Tibial artery (tissue), 4 donors: ENCODE measurements at regions not wholly inside any gene's neighbourhood (a gene's known extent, or its start where the extent isn't known, plus 50 kb on each side); places are given as distances from the start of the nearest gene placed in this dataset.

ENCODE experiments used
- DNase-seq, 2 donors: peaks; one replicate each; pipeline ENCODE4 v3.0.0-alpha.2; 2019
- H3K27ac ChIP-seq, 2 donors: fragments of 200-600 bp; sonication (generic) in 1 of 2; 1 replicate in 1 of 2; 2 replicates in 1 of 2; pipeline ENCODE4 v1.5.1; 2018 to 2019; ENCODE audit warnings: mild to moderate bottlenecking in 1 of 2
- H3K27me3 ChIP-seq, 2 donors: fragments of 200-600 bp; sonication (generic) in 1 of 2; one replicate each; pipeline versions ENCODE4 v1.5.1 to v1.6.0; 2016 to 2019
- H3K36me3 ChIP-seq, 3 donors: fragments of 200-600 bp; sonication (generic) in 2 of 3; one replicate each; pipeline ENCODE4 v1.5.1; 2016 to 2019; ENCODE audit warnings: mild to moderate bottlenecking in 2 of 3
- H3K4me1 ChIP-seq, 4 donors: fragments of 200-600 bp; sonication (generic) in 2 of 4; 1 replicate in 3 of 4; 2 replicates in 1 of 4; pipeline ENCODE4 v1.5.1; 2016 to 2019
- H3K4me3 ChIP-seq, 2 donors: fragments of 200-600 bp; sonication (generic) in 1 of 2; 1 replicate in 1 of 2; 2 replicates in 1 of 2; pipeline ENCODE4 v1.5.1; 2018 to 2019; ENCODE audit warnings: mild to moderate bottlenecking in 2 of 2
- H3K9me3 ChIP-seq, 3 donors: fragments of 200-600 bp; sonication (generic) in 1 of 3; one replicate each; pipeline ENCODE4 v1.5.1; 2016 to 2019
- intact Hi-C: fragments of 100-400 bp; cut with DNase I; formaldehyde crosslinking; loops from one replicate; pipeline ENCODE4 v1.15.0; 2023; ENCODE audit warnings: low total_unique reads
- TF ChIP-seq, protein P1 (sequence below), 2 experiments: fragments of 200-600 bp in 1 of 2; fragments of 450-650 bp in 1 of 2; IDR thresholded peaks; one replicate each; pipeline ENCODE4 v1.5.1; 2017 to 2019; ENCODE audit warnings: antibody characterized with exemption in 2 of 2, mild to moderate bottlenecking in 1 of 2, moderate library complexity in 1 of 2

DNA sequence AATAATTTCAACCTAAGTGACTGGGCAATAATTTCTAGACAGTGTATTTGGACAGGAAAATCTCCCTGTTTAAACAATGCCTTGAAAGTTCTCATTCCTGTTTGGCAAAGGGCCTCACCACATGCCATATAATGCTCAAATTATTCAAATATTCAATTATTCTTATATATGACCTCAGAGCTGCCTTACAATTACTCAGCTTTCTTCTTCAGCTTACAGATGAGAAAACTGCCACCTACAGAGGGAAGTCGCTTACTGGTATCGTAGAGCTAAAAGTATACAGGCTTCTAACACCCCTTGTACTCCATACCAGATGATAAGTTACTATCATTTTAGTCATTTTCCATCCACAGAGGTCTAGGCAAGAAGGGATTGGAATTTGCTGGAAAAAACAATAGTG is 830.3 kb downstream of the BRINP1 start:
- Histone ChIP-seq H3K27ac (no peak overlapping the region), H3K4me3 (no peak overlapping the region), H3K36me3 (no peaks in the 10 kb centered on the region), H3K27me3 (no peaks in the 10 kb centered on the region), H3K9me3 (no peaks in the 10 kb centered on the region), H3K4me1 (no peaks in the 10 kb centered on the region)
- intact Hi-C loops: no loop called here
- no peak for DNase-seq
- TF ChIP-seq, protein P1, sequence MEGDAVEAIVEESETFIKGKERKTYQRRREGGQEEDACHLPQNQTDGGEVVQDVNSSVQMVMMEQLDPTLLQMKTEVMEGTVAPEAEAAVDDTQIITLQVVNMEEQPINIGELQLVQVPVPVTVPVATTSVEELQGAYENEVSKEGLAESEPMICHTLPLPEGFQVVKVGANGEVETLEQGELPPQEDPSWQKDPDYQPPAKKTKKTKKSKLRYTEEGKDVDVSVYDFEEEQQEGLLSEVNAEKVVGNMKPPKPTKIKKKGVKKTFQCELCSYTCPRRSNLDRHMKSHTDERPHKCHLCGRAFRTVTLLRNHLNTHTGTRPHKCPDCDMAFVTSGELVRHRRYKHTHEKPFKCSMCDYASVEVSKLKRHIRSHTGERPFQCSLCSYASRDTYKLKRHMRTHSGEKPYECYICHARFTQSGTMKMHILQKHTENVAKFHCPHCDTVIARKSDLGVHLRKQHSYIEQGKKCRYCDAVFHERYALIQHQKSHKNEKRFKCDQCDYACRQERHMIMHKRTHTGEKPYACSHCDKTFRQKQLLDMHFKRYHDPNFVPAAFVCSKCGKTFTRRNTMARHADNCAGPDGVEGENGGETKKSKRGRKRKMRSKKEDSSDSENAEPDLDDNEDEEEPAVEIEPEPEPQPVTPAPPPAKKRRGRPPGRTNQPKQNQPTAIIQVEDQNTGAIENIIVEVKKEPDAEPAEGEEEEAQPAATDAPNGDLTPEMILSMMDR (IDR thresholded peaks at IDR 0.05): no peak

DNA sequence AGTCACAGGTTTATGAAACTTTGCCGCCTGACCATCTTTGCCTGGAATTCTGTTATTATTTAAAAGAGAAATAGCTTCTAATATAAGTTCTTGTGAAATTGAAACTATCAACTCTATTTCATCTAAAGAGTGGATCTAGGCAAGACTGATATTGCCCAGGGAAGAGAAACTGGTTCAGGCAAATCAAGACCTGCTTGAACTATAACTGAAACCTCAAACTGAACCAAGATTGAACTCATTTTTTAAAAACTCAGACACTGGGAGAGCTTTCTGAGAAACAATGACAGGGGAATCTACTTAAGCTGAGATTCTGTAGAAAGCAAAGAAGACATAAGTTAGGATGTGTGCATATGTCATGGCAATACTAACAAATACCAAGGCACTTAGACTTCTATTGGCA is 815.8 kb downstream of the BRINP1 start:
- DNase-seq: no peak
- TF ChIP-seq, protein P1 (IDR thresholded peaks at IDR 0.05): no peak
- Histone ChIP-seq H3K9me3 (no peaks in the 10 kb centered on the region), H3K27ac (no peak overlapping the region), H3K4me1 (no peaks in the 10 kb centered on the region), H3K4me3 (no peak overlapping the region), H3K36me3 (no peaks in the 10 kb centered on the region), H3K27me3 (no peaks in the 10 kb centered on the region)
- intact Hi-C loops: no loop called here

GRCh38 chr9:118554987-118555386 is 814.2 kb downstream of the BRINP1 start:
- DNase-seq: no peak
- Histone ChIP-seq H3K4me1 (no peaks in the 10 kb centered on the region), H3K36me3 (no peaks in the 10 kb centered on the region), H3K27ac (no peak overlapping the region), H3K9me3 (no peaks in the 10 kb centered on the region), H3K27me3 (no peaks in the 10 kb centered on the region), H3K4me3 (no peak overlapping the region)
- TF ChIP-seq, protein P1 (IDR thresholded peaks at IDR 0.05): no peak
- intact Hi-C loops: no loop called here

DNA sequence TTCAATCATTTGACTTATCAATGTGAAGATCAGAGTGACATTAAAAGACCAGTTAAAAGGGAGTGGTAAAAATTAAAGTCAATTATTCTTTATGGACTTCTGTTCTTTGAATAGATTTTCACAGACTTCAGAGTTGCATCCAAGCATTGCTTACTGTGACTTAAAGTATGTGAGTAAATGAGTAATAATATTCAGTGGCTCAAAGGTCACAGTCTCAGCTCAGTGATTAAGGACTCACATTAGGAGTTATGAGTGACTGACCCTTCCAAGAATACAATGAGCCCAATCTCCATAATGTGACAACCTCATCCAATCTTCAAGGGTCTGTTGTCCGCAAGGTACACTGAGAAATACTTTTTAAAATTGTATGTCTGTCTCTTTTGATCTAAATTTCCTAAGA is 811.2 kb downstream of the BRINP1 start:
- no peaks in the 10 kb centered on the region for H3K36me3 ChIP-seq
- intact Hi-C loops: no loop called here

DNA sequence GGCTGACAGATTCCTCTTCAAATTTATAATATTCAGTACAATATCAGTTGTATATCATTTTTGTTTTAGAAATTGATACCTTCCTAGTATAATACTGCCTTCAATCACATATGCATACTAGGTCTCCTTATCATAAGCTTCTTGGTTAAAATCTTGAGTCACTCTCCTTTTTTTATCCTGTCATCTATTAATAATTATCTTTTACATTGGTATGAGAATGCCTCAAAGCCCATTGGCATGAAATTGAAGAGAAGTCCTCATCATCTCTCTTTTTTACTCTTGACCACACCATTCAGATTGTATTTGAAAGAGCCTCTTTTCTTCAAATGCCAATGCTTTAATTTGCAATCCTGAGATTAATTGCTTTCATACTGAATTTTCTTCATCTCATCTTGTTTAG is 810.3 kb downstream of the BRINP1 start:
- no peaks in the 10 kb centered on the region for H3K4me1 ChIP-seq
- no peaks in the 10 kb centered on the region for H3K9me3 ChIP-seq
- no peaks in the 10 kb centered on the region for H3K36me3 ChIP-seq
- intact Hi-C loops: no loop called here
- TF ChIP-seq, protein P1 (IDR thresholded peaks at IDR 0.05): no peak
- no peak overlapping the region for H3K27ac ChIP-seq
- no peaks in the 10 kb centered on the region for H3K27me3 ChIP-seq
- H3K4me3 ChIP-seq: no peak overlapping the region
- no peak for DNase-seq

More for the DNA sequence above, 811.2 kb downstream of the BRINP1 start:
- H3K4me3 ChIP-seq: no peak overlapping the region
- no peak overlapping the region for H3K27ac ChIP-seq
- TF ChIP-seq, protein P1 (IDR thresholded peaks at IDR 0.05): no peak
- no peaks in the 10 kb centered on the region for H3K27me3 ChIP-seq
- DNase-seq: no peak
- H3K9me3 ChIP-seq: no peaks in the 10 kb centered on the region
- no peaks in the 10 kb centered on the region for H3K4me1 ChIP-seq

DNA sequence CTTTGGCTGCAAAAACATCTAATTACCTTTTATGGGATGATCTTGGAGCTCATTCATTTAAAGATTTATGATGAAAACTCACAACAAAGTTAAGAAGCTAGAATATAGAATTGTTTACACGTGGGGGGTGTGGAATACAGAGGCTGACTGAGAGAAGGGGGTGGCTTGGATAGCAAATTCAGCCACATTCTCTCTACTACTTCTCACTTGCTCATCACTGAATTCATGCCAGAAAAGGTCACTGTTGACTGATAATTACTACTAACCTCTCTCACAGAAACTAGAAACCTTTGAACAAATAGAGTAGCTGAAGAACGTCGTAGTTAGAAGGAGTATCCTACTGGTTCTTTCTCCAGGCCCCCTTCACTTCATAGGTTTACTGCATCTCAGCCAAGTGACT is 808.2 kb downstream of the BRINP1 start:
- H3K9me3 ChIP-seq: no peaks in the 10 kb centered on the region
- H3K27ac ChIP-seq: no peak overlapping the region
- intact Hi-C loops: no loop called here
- H3K36me3 ChIP-seq: no peaks in the 10 kb centered on the region
- no peaks in the 10 kb centered on the region for H3K27me3 ChIP-seq
- no peaks in the 10 kb centered on the region for H3K4me1 ChIP-seq
- DNase-seq: no peak
- TF ChIP-seq, protein P1 (IDR thresholded peaks at IDR 0.05): no peak
- no peak overlapping the region for H3K4me3 ChIP-seq
